ENCODE measurements at regions not wholly inside any gene's neighbourhood (a gene's known extent, or its start where the extent isn't known, plus 50 kb on each side); places are given as distances from the start of the nearest gene placed in this dataset.

DNA sequence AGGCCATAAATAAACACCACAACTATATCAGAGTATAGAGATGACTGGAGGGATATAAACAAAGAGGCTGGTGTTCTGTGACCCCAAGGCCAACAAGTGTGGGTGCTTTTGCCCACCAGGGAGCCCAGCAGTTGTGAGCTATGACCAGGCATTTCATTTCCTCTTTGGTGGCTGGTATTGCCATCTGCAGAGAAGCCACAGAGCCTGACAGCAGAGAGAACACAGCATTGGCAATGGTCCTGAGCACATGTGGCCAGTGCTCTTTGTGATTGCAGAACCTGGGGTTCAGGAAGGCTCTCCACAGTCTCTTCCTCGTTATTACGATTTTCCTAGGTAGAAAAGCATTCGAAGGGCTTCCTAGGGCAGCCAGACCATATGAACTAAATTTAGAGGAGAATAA lies 112.3 kb downstream of the TM2D1 start:
- DNase-seq (ENCODE audit: extremely low read depth, low read depth): no peak
- TF ChIP-seq CTCF (IDR thresholded peaks at IDR 0.05; ENCODE audit: low read depth, low read length): no peak

- DNase-seq (ENCODE audit: extremely low read depth, low read depth): no peak
- TF ChIP-seq CTCF (IDR thresholded peaks at IDR 0.05; ENCODE audit: low read depth, low read length): no peak
Measured at GRCh38 chr1:61609040-61609439, 115.9 kb downstream of the TM2D1 start.

DNA sequence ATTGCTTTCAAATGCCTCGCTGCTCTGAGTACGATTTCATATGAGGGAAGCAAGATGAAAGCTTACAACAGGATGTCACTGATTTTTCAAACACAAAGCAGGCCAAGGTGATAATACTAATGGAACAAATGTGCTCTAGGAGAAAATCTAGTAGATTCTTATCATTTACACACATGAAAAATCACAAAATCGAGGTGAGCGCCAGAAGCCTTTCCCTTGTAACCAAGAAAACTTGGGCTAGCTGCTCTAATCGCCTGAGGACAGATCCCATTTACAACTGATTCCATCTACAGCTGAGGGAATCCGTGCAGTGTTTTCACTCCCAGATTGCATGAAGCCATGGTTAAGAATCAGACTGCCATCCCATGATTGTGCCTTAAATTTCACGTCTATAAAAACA lies 117.5 kb downstream of the TM2D1 start:
- no peak for DNase-seq (ENCODE audit: extremely low read depth, low read depth)
- TF ChIP-seq CTCF (IDR thresholded peaks at IDR 0.05; ENCODE audit: low read depth, low read length): no peak

GRCh38 chr1:61606448-61607312 lies 118.3 kb downstream of the TM2D1 start:
- DNase-seq (ENCODE audit: extremely low read depth, low read depth): no peak
- no peak for TF ChIP-seq CTCF (IDR thresholded peaks at IDR 0.05; ENCODE audit: low read depth, low read length)

GRCh38 chr1:61605607-61606321 lies 119.2 kb downstream of the TM2D1 start:
- TF ChIP-seq CTCF (IDR thresholded peaks at IDR 0.05; ENCODE audit: low read depth, low read length): no peak
- DNase-seq (ENCODE audit: extremely low read depth, low read depth): no peak

- TF ChIP-seq CTCF (IDR thresholded peaks at IDR 0.05; ENCODE audit: low read depth, low read length): no peak
- no peak for DNase-seq (ENCODE audit: extremely low read depth, low read depth)
Measured at GRCh38 chr1:61604684-61605083, 120.3 kb downstream of the TM2D1 start.

GRCh38 chr1:61604261-61604660 lies 120.7 kb downstream of the TM2D1 start:
- no peak for DNase-seq (ENCODE audit: extremely low read depth, low read depth)
- TF ChIP-seq CTCF (IDR thresholded peaks at IDR 0.05; ENCODE audit: low read depth, low read length): no peak

Data from AG09319 (cell line).